Smooth muscle cell (in vitro differentiated cells): ENCODE measurements at regions not wholly inside any gene's neighbourhood (a gene's known extent, or its start where the extent isn't known, plus 50 kb on each side); places are given as distances from the start of the nearest gene placed in this dataset.

ENCODE experiments used
- DNase-seq: peaks from one replicate; lab custom pipeline; 2025; ENCODE audit not compliant: unreplicated experiment; lab: John Stamatoyannopoulos, UW
- H2AFZ ChIP-seq: fragments of 200-600 bp; sonication (generic); 2 replicates; pipeline ENCODE4 v1.6.0; 2016; ENCODE audit warnings: antibody characterized with exemption, low read depth, mild to moderate bottlenecking
- H3F3A ChIP-seq: fragments of 200-600 bp; sonication (generic); 2 replicates; pipeline ENCODE4 v1.6.0; 2017; ENCODE audit warnings: antibody characterized with exemption, low read depth
- H3K27ac ChIP-seq: fragments of 200-600 bp; sonication (generic); 2 replicates; pipeline ENCODE4 v1.5.1; 2016; ENCODE audit warnings: low read depth, mild to moderate bottlenecking
- H3K27me3 ChIP-seq: fragments of 200-600 bp; sonication (generic); 2 replicates; pipeline ENCODE4 v1.6.1; 2016; ENCODE audit warnings: low read depth, mild to moderate bottlenecking
- H3K36me3 ChIP-seq: fragments of 200-600 bp; sonication (generic); 2 replicates; pipeline ENCODE4 v1.5.1; 2016; ENCODE audit warnings: low read depth
- H3K4me1 ChIP-seq: fragments of 200-600 bp; sonication (generic); 2 replicates; pipeline ENCODE4 v1.5.1; 2016; ENCODE audit warnings: low read depth
- H3K4me2 ChIP-seq: fragments of 200-600 bp; sonication (generic); 2 replicates; pipeline ENCODE4 v1.6.0; 2016; ENCODE audit warnings: mild to moderate bottlenecking
- H3K4me3 ChIP-seq: fragments of 200-600 bp; sonication (generic); 2 replicates; pipeline ENCODE4 v1.5.1; 2016; ENCODE audit warnings: mild to moderate bottlenecking
- H3K79me2 ChIP-seq: fragments of 200-600 bp; sonication (generic); 2 replicates; pipeline ENCODE4 v1.6.0; 2016; ENCODE audit warnings: low read depth, mild to moderate bottlenecking
- H3K9ac ChIP-seq: fragments of 200-600 bp; sonication (generic); 2 replicates; pipeline ENCODE4 v1.6.0; 2016; ENCODE audit warnings: low read depth
- H3K9me3 ChIP-seq: fragments of 200-600 bp; sonication (generic); replicated peaks from 2 replicates; pipeline ENCODE4 v1.5.1; 2016; ENCODE audit warnings: low read depth
- H4K20me1 ChIP-seq: fragments of 200-600 bp; sonication (generic); 2 replicates; pipeline ENCODE4 v1.6.0; 2016; ENCODE audit warnings: low read depth
- WGBS: methylation state at CpG from one replicate; pipeline ENCODE4 v1.1.7; 2016; ENCODE audit warnings: low lambda C conversion rate; 5-methylcytosine and 5-hydroxymethylcytosine counted together
- TF ChIP-seq, protein P1 (sequence below): fragments of 200-600 bp; sonication (generic); IDR thresholded peaks from 2 replicates; pipeline ENCODE4 v1.5.1; 2017; ENCODE audit warnings: borderline replicate concordance, mild to moderate bottlenecking, antibody characterized with exemption; ENCODE audit not compliant: insufficient read depth, poor library complexity, severe bottlenecking

DNA sequence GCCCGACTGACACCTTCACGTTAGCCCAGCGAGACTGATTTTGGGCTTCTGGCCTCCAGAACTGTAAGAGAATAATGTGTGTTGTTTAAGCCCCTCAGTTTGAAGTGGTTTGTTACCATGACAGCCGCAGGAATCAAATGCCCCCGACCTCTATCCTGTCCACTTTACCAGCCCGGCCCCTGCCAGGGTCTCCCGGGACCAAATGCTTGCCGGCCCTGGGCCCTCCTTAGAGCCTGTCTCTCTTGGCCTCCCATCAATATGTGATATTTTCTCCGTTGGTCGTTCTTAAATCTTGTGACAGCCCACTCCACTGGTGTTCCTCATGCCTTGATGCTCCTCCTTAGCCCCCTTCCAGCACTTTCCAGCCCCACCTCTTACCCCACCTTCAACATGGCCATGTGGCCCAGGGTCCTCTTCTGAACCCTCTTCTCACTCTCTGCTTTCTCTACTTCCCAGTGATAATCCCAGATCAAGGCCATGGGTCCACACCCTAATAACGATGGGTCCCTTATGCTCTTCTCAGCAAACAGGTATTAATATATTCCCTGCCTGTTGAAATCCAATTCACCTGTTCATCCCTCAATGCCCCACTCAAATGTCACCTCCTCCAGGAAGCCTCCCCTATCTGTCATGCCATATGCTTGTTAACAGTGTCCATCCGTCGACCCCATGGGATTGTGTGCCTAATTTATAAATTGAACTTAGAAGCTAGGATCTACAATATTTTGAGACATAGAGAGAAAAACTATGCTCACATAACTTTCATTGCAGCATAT is 192.8 kb downstream of the ZFP36L2 start:
- Histone ChIP-seq H3K9ac (no peak overlapping the region), H3K27ac (no peak overlapping the region), H2AFZ (no peak overlapping the region), H3K36me3 (no peaks in the 10 kb centered on the region), H3K79me2 (no peaks in the 10 kb centered on the region), H3K27me3 (no peaks in the 10 kb centered on the region), H3K4me1 (no peaks in the 10 kb centered on the region), H3K4me2 (no peak overlapping the region), H3K9me3 (no peaks in the 10 kb centered on the region), H4K20me1 (no peaks in the 10 kb centered on the region), H3F3A (no peaks in the 10 kb centered on the region), H3K4me3 (no peak overlapping the region)
- TF ChIP-seq, protein P1, sequence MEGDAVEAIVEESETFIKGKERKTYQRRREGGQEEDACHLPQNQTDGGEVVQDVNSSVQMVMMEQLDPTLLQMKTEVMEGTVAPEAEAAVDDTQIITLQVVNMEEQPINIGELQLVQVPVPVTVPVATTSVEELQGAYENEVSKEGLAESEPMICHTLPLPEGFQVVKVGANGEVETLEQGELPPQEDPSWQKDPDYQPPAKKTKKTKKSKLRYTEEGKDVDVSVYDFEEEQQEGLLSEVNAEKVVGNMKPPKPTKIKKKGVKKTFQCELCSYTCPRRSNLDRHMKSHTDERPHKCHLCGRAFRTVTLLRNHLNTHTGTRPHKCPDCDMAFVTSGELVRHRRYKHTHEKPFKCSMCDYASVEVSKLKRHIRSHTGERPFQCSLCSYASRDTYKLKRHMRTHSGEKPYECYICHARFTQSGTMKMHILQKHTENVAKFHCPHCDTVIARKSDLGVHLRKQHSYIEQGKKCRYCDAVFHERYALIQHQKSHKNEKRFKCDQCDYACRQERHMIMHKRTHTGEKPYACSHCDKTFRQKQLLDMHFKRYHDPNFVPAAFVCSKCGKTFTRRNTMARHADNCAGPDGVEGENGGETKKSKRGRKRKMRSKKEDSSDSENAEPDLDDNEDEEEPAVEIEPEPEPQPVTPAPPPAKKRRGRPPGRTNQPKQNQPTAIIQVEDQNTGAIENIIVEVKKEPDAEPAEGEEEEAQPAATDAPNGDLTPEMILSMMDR = no peak
- DNase-seq = no peak
- WGBS = 97% methylated on average over 13 of the region's 13 CpGs

DNA sequence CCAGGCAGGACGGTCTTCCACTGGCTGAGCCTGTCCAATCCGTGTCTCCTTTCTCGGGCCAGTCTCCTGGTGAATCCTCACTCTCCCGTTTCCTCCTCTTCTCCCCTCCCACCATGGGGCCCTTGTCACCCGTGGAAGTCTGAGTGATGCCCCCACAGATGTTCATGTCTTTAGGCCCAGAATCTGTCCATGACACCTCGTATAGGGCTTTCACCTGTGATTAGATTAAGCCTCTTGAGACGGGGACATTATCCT is 193.5 kb downstream of the ZFP36L2 start:
- H3K27ac ChIP-seq = no peak overlapping the region
- DNase-seq = no peak
- no peaks in the 10 kb centered on the region for H3K36me3 ChIP-seq
- H3K4me2 ChIP-seq = no peak overlapping the region
- TF ChIP-seq, protein P1 = no peak
- H3K79me2 ChIP-seq = no peaks in the 10 kb centered on the region
- H3K9me3 ChIP-seq = no peaks in the 10 kb centered on the region
- 91% methylated on average over 7 of the region's 7 CpGs for WGBS
- H3K9ac ChIP-seq = no peak overlapping the region
- no peaks in the 10 kb centered on the region for H4K20me1 ChIP-seq
- no peaks in the 10 kb centered on the region for H3K27me3 ChIP-seq
- no peaks in the 10 kb centered on the region for H3F3A ChIP-seq
- H2AFZ ChIP-seq = no peak overlapping the region
- no peaks in the 10 kb centered on the region for H3K4me1 ChIP-seq
- no peak overlapping the region for H3K4me3 ChIP-seq

DNA sequence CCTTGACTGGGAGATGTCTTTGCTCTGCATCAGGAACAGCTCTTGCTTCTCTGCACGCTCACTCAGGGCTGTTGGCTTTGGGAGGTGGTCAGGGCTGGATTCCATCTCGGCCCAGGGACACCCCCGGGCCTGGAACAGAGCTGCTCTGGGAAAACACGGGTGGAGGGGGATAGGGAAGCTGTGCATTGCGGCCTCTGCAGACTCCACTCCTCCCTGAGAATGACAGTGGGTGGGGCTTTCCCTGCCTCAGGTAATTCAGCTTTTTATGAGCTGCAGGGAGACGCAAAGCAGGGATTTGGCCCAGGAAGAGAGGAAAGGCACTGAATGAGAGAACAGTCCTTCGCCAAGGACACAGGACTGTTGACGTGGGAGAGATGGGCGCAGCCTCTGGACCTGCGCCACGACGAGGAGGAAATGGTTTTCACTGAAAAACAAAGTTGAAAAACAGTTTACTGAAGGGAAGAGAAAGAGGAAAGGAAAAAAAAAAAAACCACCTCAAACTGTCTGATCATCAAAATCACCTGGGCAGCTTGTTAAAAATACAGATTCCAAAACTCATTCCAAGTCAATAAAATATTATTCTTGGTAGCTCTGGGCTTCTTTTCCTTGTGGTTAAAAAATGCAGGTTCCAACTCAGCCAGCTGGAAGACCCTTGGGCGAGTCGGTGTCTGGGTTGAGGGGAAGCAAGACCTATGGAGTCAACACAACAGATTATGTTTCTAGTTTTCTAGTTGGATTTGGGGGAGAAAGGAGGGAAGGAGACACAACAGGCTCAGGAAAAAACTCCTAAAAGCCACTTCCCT is 194.0 kb downstream of the ZFP36L2 start:
- no peak overlapping the region for H3K4me3 ChIP-seq
- no peak for DNase-seq
- no peak overlapping the region for H3K9ac ChIP-seq
- H2AFZ ChIP-seq = no peak overlapping the region
- WGBS = 45% methylated on average over 14 of the region's 14 CpGs
- no peaks in the 10 kb centered on the region for H3K79me2 ChIP-seq
- no peaks in the 10 kb centered on the region for H3F3A ChIP-seq
- no peak overlapping the region for H3K4me2 ChIP-seq
- H3K4me1 ChIP-seq = no peaks in the 10 kb centered on the region
- H3K27ac ChIP-seq = no peak overlapping the region
- no peaks in the 10 kb centered on the region for H4K20me1 ChIP-seq
- no peaks in the 10 kb centered on the region for H3K9me3 ChIP-seq
- H3K27me3 ChIP-seq = no peaks in the 10 kb centered on the region
- TF ChIP-seq, protein P1 = no peak
- H3K36me3 ChIP-seq = no peaks in the 10 kb centered on the region
